ENCODE measurements at regions not wholly inside any gene's neighbourhood (a gene's known extent, or its start where the extent isn't known, plus 50 kb on each side); places are given as distances from the start of the nearest gene placed in this dataset.
"Not testable (repeated sequence)": the region's sequence is repeated elsewhere in the genome, so short reads cannot be mapped to it uniquely, and the experiment has no call there.

- intact Hi-C loops (cut with DNase I, micrococcal nuclease); DNase-seq; CTCF ChIA-PET; H3K4me1 Mint-ChIP-seq; ATAC-seq; H3K27me3 Mint-ChIP-seq; H3K27ac Mint-ChIP-seq; POLR2A ChIA-PET; H3K36me3 Mint-ChIP-seq (ENCODE audit: low read depth); H3K4me3 Mint-ChIP-seq: not testable (repeated sequence)
- peaks cover 13% of the 10 kb centered on the region for H3K9me3 Mint-ChIP-seq (ENCODE audit: low read depth)
These were observed 361.6 kb upstream of the SGO1 start for GRCh38 chr3:20547361-20548269.

- no peak for DNase-seq
- no peak for ATAC-seq
These were observed 360.6 kb upstream of the SGO1 start for GRCh38 chr3:20546636-20547035.

GRCh38 chr3:20543535-20544226 is 357.7 kb upstream of the SGO1 start:
- ChIA-PET CTCF (no interaction called here), POLR2A (no interaction called here)
- H3K4me3 Mint-ChIP-seq = no peak overlapping the region
- no peak overlapping the region for H3K27ac Mint-ChIP-seq
- intact Hi-C loops (cut with DNase I, micrococcal nuclease) = no loop called here
- H3K36me3 Mint-ChIP-seq (ENCODE audit: low read depth) = no peaks in the 10 kb centered on the region
- no peaks in the 10 kb centered on the region for H3K4me1 Mint-ChIP-seq
- peaks cover 9% of the 10 kb centered on the region for H3K9me3 Mint-ChIP-seq (ENCODE audit: low read depth)
- ATAC-seq (no peak), DNase-seq (no peak)
- no peaks in the 10 kb centered on the region for H3K27me3 Mint-ChIP-seq

More at GRCh38 chr3:20546636-20547035, 360.6 kb upstream of the SGO1 start:
- POLR2A ChIA-PET = no interaction called here
- CTCF ChIA-PET = no interaction called here
- intact Hi-C loops (cut with DNase I, micrococcal nuclease) = no loop called here
- no peaks in the 10 kb centered on the region for H3K36me3 Mint-ChIP-seq (ENCODE audit: low read depth)
- no peak overlapping the region for H3K4me3 Mint-ChIP-seq
- H3K27me3 Mint-ChIP-seq = no peaks in the 10 kb centered on the region
- peaks cover 13% of the 10 kb centered on the region for H3K9me3 Mint-ChIP-seq (ENCODE audit: low read depth)
- no peaks in the 10 kb centered on the region for H3K4me1 Mint-ChIP-seq
- H3K27ac Mint-ChIP-seq = no peak overlapping the region

- Mint-ChIP-seq H3K4me3 (no peak overlapping the region), H3K27ac (no peak overlapping the region), H3K27me3 (no peaks in the 10 kb centered on the region), H3K9me3 (ENCODE audit: low read depth) (no peaks in the 10 kb centered on the region), H3K4me1 (no peaks in the 10 kb centered on the region), H3K36me3 (ENCODE audit: low read depth) (no peaks in the 10 kb centered on the region)
- ChIA-PET POLR2A (no interaction called here), CTCF (no interaction called here)
- DNase-seq (no peak), ATAC-seq (no peak)
- intact Hi-C loops (cut with DNase I, micrococcal nuclease) = no loop called here
These were observed 354.1 kb upstream of the SGO1 start for GRCh38 chr3:20540066-20540465.

- ChIA-PET POLR2A (no interaction called here), CTCF (no interaction called here)
- H3K4me3 Mint-ChIP-seq = no peak overlapping the region
These were observed 353.7 kb upstream of the SGO1 start for GRCh38 chr3:20539666-20540065.

GRCh38 chr3:20537234-20537633 is 351.2 kb upstream of the SGO1 start:
- no peaks in the 10 kb centered on the region for H3K4me1 Mint-ChIP-seq
- H3K36me3 Mint-ChIP-seq (ENCODE audit: low read depth) = no peaks in the 10 kb centered on the region
- CTCF ChIA-PET = no interaction called here
- POLR2A ChIA-PET = no interaction called here
- H3K27me3 Mint-ChIP-seq = no peaks in the 10 kb centered on the region
- DNase-seq = no peak
- no peaks in the 10 kb centered on the region for H3K9me3 Mint-ChIP-seq (ENCODE audit: low read depth)
- ATAC-seq = no peak
- no peak overlapping the region for H3K4me3 Mint-ChIP-seq
- H3K27ac Mint-ChIP-seq = no peak overlapping the region
- intact Hi-C loops (cut with DNase I, micrococcal nuclease) = no loop called here

More at GRCh38 chr3:20539666-20540065, 353.7 kb upstream of the SGO1 start:
- DNase-seq (no peak), ATAC-seq (no peak)
- H3K36me3 Mint-ChIP-seq (ENCODE audit: low read depth) = no peaks in the 10 kb centered on the region
- H3K27me3 Mint-ChIP-seq = no peaks in the 10 kb centered on the region
- no peaks in the 10 kb centered on the region for H3K4me1 Mint-ChIP-seq
- intact Hi-C loops (cut with DNase I, micrococcal nuclease) = no loop called here
- no peaks in the 10 kb centered on the region for H3K9me3 Mint-ChIP-seq (ENCODE audit: low read depth)
- H3K27ac Mint-ChIP-seq = no peak overlapping the region

GRCh38 chr3:20529911-20530310 is 343.9 kb upstream of the SGO1 start:
- ChIA-PET POLR2A (no interaction called here), CTCF (no interaction called here)
- H3K27me3 Mint-ChIP-seq = no peaks in the 10 kb centered on the region
- H3K4me1 Mint-ChIP-seq = no peaks in the 10 kb centered on the region
- H3K36me3 Mint-ChIP-seq (ENCODE audit: low read depth) = no peaks in the 10 kb centered on the region
- no peak overlapping the region for H3K4me3 Mint-ChIP-seq
- intact Hi-C loops (cut with DNase I, micrococcal nuclease) = no loop called here
- no peaks in the 10 kb centered on the region for H3K9me3 Mint-ChIP-seq (ENCODE audit: low read depth)
- DNase-seq (no peak), ATAC-seq (no peak)
- H3K27ac Mint-ChIP-seq = no peak overlapping the region

GRCh38 chr3:20528180-20528770 is 342.3 kb upstream of the SGO1 start:
- POLR2A ChIA-PET = no interaction called here
- CTCF ChIA-PET = no interaction called here
- Mint-ChIP-seq H3K4me3 (no peak overlapping the region), H3K4me1 (no peaks in the 10 kb centered on the region), H3K36me3 (ENCODE audit: low read depth) (no peaks in the 10 kb centered on the region), H3K9me3 (ENCODE audit: low read depth) (no peaks in the 10 kb centered on the region), H3K27ac (no peak overlapping the region), H3K27me3 (no peaks in the 10 kb centered on the region)
- intact Hi-C loops (cut with DNase I, micrococcal nuclease) = no loop called here
- DNase-seq = no peak
- ATAC-seq = no peak

- ChIA-PET CTCF (interaction anchor here (0.9 kb wide), 1 partner anchor 821 kb away, joined by 3 read pairs; no protein-coding TSS in a partner anchor), POLR2A (no interaction called here)
- Mint-ChIP-seq H3K27ac (no peak overlapping the region), H3K4me1 (no peaks in the 10 kb centered on the region), H3K27me3 (no peaks in the 10 kb centered on the region), H3K36me3 (ENCODE audit: low read depth) (no peaks in the 10 kb centered on the region), H3K9me3 (ENCODE audit: low read depth) (no peaks in the 10 kb centered on the region), H3K4me3 (no peak overlapping the region)
- intact Hi-C loops (cut with DNase I, micrococcal nuclease) = no loop called here
- no peak for DNase-seq
- no peak for ATAC-seq
These were observed 341.4 kb upstream of the SGO1 start for GRCh38 chr3:20527368-20527767.

- Mint-ChIP-seq H3K36me3 (ENCODE audit: low read depth) (no peaks in the 10 kb centered on the region), H3K9me3 (ENCODE audit: low read depth) (peaks cover 10% of the 10 kb centered on the region), H3K27ac (no peak overlapping the region), H3K4me3 (no peak overlapping the region), H3K4me1 (no peaks in the 10 kb centered on the region), H3K27me3 (no peaks in the 10 kb centered on the region)
- POLR2A ChIA-PET = no interaction called here
- CTCF ChIA-PET = interaction anchor here (0.9 kb wide), 2 partner anchors 12 to 221 kb away, joined by 3 read pairs; no protein-coding TSS in a partner anchor
- intact Hi-C loops (cut with DNase I, micrococcal nuclease) = no loop called here
- no peak for ATAC-seq
- DNase-seq = no peak
These were observed 338.3 kb upstream of the SGO1 start for GRCh38 chr3:20524328-20524727.

- Mint-ChIP-seq H3K9me3 (ENCODE audit: low read depth) (peaks cover 10% of the 10 kb centered on the region), H3K27me3 (no peaks in the 10 kb centered on the region), H3K4me3 (no peak overlapping the region), H3K4me1 (no peaks in the 10 kb centered on the region), H3K27ac (no peak overlapping the region), H3K36me3 (ENCODE audit: low read depth) (no peaks in the 10 kb centered on the region)
- ATAC-seq (no peak), DNase-seq (no peak)
- intact Hi-C loops (cut with DNase I, micrococcal nuclease) = no loop called here
- ChIA-PET POLR2A (no interaction called here), CTCF (interaction anchor here (0.9 kb wide), 1 partner anchor 11 kb away, joined by 3 read pairs; no protein-coding TSS in a partner anchor)
These were observed 337.3 kb upstream of the SGO1 start for GRCh38 chr3:20523293-20523692.

- CTCF ChIA-PET; DNase-seq; H3K27me3 Mint-ChIP-seq; H3K4me1 Mint-ChIP-seq; H3K27ac Mint-ChIP-seq; POLR2A ChIA-PET; ATAC-seq; H3K36me3 Mint-ChIP-seq (ENCODE audit: low read depth); H3K4me3 Mint-ChIP-seq: not testable (repeated sequence)
- peaks cover 12% of the 10 kb centered on the region for H3K9me3 Mint-ChIP-seq (ENCODE audit: low read depth)
- intact Hi-C loops (cut with DNase I, micrococcal nuclease) = loop anchor here in 1 of 2 experiments (10.0 kb wide), 1 partner anchor 1377 kb away; no protein-coding TSS in a partner anchor
These were observed 331.3 kb upstream of the SGO1 start for GRCh38 chr3:20517316-20517715.
